Breast epithelium (tissue), 4 donors: ENCODE measurements at regions not wholly inside any gene's neighbourhood (a gene's known extent, or its start where the extent isn't known, plus 50 kb on each side); places are given as distances from the start of the nearest gene placed in this dataset.

ENCODE experiments used
- DNase-seq, 2 donors: peaks; one replicate each; pipeline ENCODE4 v3.0.0-alpha.2; 2019; ENCODE audit warnings: low spot score in 2 of 2
- H3K27ac ChIP-seq, 2 donors: fragments of 200-600 bp; sonication (generic) in 1 of 2; one replicate each; pipeline ENCODE4 v1.5.1; 2016 to 2019; ENCODE audit warnings: mild to moderate bottlenecking in 1 of 2
- H3K27me3 ChIP-seq, 2 donors: fragments of 200-600 bp; sonication (generic) in 1 of 2; one replicate each; pipeline versions ENCODE4 v1.5.1 to v1.6.0; 2017 to 2019; ENCODE audit warnings: control low read depth in 1 of 2, mild to moderate bottlenecking in 1 of 2
- H3K36me3 ChIP-seq: fragments of 200-600 bp; one replicate; pipeline ENCODE4 v1.5.1; 2019
- H3K4me1 ChIP-seq, 2 donors: fragments of 200-600 bp; sonication (generic); one replicate each; pipeline ENCODE4 v1.5.1; 2016 to 2019; ENCODE audit warnings: control low read depth in 1 of 2
- H3K4me3 ChIP-seq, 3 donors: fragments of 200-600 bp; sonication (generic); 1 replicate in 2 of 3; 2 replicates in 1 of 3; pipeline ENCODE4 v1.5.1; 2016 to 2019; ENCODE audit warnings: mild to moderate bottlenecking in 3 of 3, moderate library complexity in 2 of 3
- H3K9me3 ChIP-seq, 2 donors: fragments of 200-600 bp; sonication (generic) in 1 of 2; one replicate each; pipeline ENCODE4 v1.5.1; 2016 to 2019; ENCODE audit warnings: control low read depth in 1 of 2
- POLR2A ChIP-seq: fragments of 450-650 bp; IDR thresholded peaks from one replicate; pipeline ENCODE4 v1.6.1; 2016; ENCODE audit warnings: antibody characterized with exemption, mild to moderate bottlenecking, moderate library complexity
- POLR2AphosphoS5 ChIP-seq, 3 donors: sonication (generic); formaldehyde crosslinking; IDR thresholded peaks; one replicate each; pipeline ENCODE4 v1.6.1; 2017; ENCODE audit warnings: antibody characterized with exemption in 3 of 3
- intact Hi-C: fragments of 100-400 bp; cut with DNase I; formaldehyde crosslinking; loops from one replicate; pipeline ENCODE4 v1.15.1; 2023; ENCODE audit warnings: low total_unique reads
- TF ChIP-seq, protein P1 (sequence below), 3 donors: fragments of 450-650 bp; IDR thresholded peaks; one replicate each; pipeline ENCODE4 v1.5.1; 2016 to 2017; ENCODE audit warnings: antibody characterized with exemption in 3 of 3, mild to moderate bottlenecking in 3 of 3, moderate library complexity in 3 of 3

DNA sequence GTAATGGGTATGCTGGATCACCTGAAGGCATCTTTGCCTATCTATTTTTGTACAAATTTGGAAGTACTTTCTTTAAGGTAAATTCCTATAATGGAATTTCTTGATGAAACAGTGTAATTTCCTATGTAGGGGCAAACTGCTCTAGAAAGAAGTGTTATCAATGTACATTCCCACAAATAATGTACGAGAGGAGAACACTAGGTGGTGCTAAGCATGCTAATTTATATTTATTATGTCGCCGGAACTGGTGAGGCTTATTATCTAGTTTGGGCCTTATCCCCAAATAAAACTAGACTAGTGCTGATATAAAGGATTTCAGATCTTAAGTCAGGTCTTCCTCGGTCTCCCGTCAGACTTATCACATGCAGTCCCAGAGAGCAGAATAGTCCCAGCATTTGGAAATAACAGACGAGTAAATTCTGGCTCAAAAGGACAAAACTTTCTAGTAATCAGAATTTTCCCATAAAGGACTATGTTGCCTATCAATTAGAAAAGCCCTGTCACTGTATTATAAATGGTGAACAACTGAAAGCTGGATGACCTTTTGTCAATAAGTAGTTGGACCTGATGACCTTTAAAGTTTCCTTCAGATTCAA lies 86.9 kb upstream of the RBBP8 start:
- intact Hi-C loops = no loop called here
- TF ChIP-seq, protein P1, sequence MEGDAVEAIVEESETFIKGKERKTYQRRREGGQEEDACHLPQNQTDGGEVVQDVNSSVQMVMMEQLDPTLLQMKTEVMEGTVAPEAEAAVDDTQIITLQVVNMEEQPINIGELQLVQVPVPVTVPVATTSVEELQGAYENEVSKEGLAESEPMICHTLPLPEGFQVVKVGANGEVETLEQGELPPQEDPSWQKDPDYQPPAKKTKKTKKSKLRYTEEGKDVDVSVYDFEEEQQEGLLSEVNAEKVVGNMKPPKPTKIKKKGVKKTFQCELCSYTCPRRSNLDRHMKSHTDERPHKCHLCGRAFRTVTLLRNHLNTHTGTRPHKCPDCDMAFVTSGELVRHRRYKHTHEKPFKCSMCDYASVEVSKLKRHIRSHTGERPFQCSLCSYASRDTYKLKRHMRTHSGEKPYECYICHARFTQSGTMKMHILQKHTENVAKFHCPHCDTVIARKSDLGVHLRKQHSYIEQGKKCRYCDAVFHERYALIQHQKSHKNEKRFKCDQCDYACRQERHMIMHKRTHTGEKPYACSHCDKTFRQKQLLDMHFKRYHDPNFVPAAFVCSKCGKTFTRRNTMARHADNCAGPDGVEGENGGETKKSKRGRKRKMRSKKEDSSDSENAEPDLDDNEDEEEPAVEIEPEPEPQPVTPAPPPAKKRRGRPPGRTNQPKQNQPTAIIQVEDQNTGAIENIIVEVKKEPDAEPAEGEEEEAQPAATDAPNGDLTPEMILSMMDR (IDR thresholded peaks at IDR 0.05) = peak; percentile 34 to 46 (median 44)
- TF ChIP-seq POLR2A = no peak
- H3K9me3 ChIP-seq = no peaks in the 10 kb centered on the region
- H3K27me3 ChIP-seq = no peaks in the 10 kb centered on the region
- H3K4me3 ChIP-seq = no peak overlapping the region
- H3K27ac ChIP-seq = peak overlapping the region; percentile 52 to 60
- no peaks in the 10 kb centered on the region for H3K36me3 ChIP-seq
- H3K4me1 ChIP-seq = peaks cover 5 to 18% of the 10 kb centered on the region in 2 donors
- DNase-seq = no peak

DNA sequence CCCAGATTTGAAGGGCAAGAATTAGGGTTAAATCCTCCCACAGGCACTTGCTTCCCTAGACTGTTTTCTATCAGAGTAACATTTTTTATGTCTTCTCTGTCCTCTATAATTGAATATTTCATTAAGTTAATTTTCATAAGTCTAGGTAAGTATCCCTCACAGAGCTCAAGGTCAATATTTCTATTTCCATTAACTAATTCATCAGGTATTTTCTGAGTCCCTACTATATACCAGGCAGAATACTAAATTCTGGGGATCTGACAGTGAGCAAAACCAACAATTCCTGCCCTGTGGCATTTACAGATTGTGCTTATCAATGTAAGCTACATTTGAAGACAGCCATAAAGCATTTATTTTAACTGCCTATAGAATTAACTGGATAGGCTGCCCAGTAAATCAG lies 86.4 kb upstream of the RBBP8 start:
- Histone ChIP-seq H3K27ac (peak overlapping the region; percentile 52 to 60), H3K27me3 (no peaks in the 10 kb centered on the region), H3K9me3 (no peaks in the 10 kb centered on the region), H3K4me3 (no peak overlapping the region), H3K4me1 (peaks cover 5 to 18% of the 10 kb centered on the region in 2 donors), H3K36me3 (no peaks in the 10 kb centered on the region)
- no peak for DNase-seq
- intact Hi-C loops = no loop called here
- TF ChIP-seq, protein P1 (IDR thresholded peaks at IDR 0.05) = no peak
- TF ChIP-seq POLR2A (no peak), POLR2AphosphoS5 (IDR thresholded peaks at IDR 0.05) (no peak)

DNA sequence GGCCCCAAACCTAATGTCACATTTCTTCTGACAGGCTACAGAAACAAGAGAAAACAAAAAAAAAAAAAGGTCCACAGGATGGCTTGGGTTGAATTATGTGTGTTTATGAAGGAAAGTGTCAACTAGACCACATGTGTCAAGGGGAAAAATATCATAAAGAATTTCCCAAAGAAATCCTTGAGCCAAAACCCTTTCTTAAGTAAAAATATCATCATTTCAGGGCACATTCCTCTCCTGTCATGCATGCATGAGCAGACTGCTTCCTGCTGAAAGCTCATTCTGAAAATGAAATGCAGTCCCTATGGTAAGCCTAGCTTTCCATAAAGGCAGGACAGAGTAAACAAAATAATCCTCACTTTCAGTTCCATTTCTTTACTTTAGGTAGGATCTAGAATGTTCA lies 85.7 kb upstream of the RBBP8 start:
- H3K27ac ChIP-seq = peak overlapping the region; percentile 6 to 60
- TF ChIP-seq POLR2A (no peak), POLR2AphosphoS5 (IDR thresholded peaks at IDR 0.05) (no peak)
- TF ChIP-seq, protein P1 (IDR thresholded peaks at IDR 0.05) = no peak
- no peaks in the 10 kb centered on the region for H3K9me3 ChIP-seq
- no peaks in the 10 kb centered on the region for H3K36me3 ChIP-seq
- peaks cover 5 to 18% of the 10 kb centered on the region in 2 donors for H3K4me1 ChIP-seq
- intact Hi-C loops = no loop called here
- no peak overlapping the region for H3K4me3 ChIP-seq
- no peak for DNase-seq
- H3K27me3 ChIP-seq = no peaks in the 10 kb centered on the region

DNA sequence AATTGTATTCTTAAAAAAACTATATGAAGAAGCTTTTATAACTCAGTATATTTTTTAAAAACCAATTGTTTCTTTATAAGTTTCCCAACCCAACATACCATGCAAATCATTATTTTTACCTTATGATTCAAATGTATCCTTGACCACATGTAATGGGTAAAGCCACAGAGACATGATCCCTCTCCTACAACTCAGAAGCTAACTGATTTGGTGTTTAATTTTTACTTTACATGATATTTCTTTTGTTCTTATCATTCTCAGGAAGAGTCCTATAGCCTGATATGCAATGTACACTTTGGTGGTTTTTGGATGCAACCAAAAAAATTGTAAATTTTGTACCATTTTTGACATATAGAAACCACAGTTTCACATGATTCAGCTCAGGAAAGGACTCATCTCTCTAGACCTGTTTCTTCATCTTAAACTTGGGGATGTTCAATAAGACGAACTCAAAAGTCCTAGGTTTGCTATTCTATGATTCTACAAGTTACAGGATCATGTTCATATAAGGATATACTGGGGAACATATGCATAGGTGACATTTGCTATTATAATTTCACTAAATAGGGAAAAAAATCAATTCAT lies 85.2 kb upstream of the RBBP8 start:
- H3K27me3 ChIP-seq = no peaks in the 10 kb centered on the region
- no peaks in the 10 kb centered on the region for H3K36me3 ChIP-seq
- intact Hi-C loops = no loop called here
- H3K27ac ChIP-seq = peak overlapping the region; percentile 29 to 60
- no peak overlapping the region for H3K4me3 ChIP-seq
- TF ChIP-seq POLR2A = no peak
- TF ChIP-seq POLR2AphosphoS5 (IDR thresholded peaks at IDR 0.05) = no peak
- TF ChIP-seq, protein P1 (IDR thresholded peaks at IDR 0.05) = no peak
- no peak for DNase-seq
- H3K4me1 ChIP-seq = peaks cover 5 to 18% of the 10 kb centered on the region in 2 donors
- no peaks in the 10 kb centered on the region for H3K9me3 ChIP-seq

DNA sequence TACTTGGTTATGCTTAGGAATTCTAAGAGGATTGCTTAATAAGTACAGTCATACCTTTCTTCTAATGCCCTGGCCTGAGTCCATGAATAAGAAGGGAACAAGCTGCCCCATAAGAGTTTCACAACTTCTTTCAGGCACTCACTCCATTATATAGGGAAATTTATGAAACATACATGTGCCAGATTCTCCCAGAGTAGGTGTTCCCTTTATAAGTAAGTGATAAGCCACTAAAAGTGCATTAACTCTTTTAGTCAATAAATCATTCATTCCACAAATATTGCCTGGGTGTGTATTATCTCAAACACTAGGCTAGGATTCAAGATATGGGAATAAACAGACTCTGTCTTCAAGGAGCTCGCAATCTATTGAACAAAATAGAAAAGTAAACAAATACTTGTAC lies 84.5 kb upstream of the RBBP8 start:
- Histone ChIP-seq H3K36me3 (no peaks in the 10 kb centered on the region), H3K4me3 (no peak overlapping the region), H3K9me3 (no peaks in the 10 kb centered on the region), H3K27me3 (no peaks in the 10 kb centered on the region), H3K4me1 (peaks cover 5 to 18% of the 10 kb centered on the region in 2 donors), H3K27ac (peak overlapping the region; percentile 48 to 64)
- no peak for DNase-seq
- intact Hi-C loops = no loop called here
- TF ChIP-seq, protein P1 (IDR thresholded peaks at IDR 0.05) = no peak
- TF ChIP-seq POLR2AphosphoS5 (IDR thresholded peaks at IDR 0.05) = no peak
- no peak for TF ChIP-seq POLR2A
